DND-41 (cell line): ENCODE measurements at regions not wholly inside any gene's neighbourhood (a gene's known extent, or its start where the extent isn't known, plus 50 kb on each side); places are given as distances from the start of the nearest gene placed in this dataset.

Experiments
- CTCF ChIP-seq: IDR thresholded peaks from 2 replicates; pipeline ENCODE4 v1.5.1; 2012; ENCODE audit warnings: borderline replicate concordance, low read length, moderate library complexity, mild to moderate bottlenecking; ENCODE audit not compliant: poor library complexity, severe bottlenecking; ENCODE audit errors: extremely low read depth
- EZH2 ChIP-seq: IDR thresholded peaks from 3 replicates; pipeline ENCODE4 v1.6.1; 2012; ENCODE audit warnings: borderline replicate concordance, low read depth, mild to moderate bottlenecking, moderate library complexity, low read length, inconsistent platforms; ENCODE audit not compliant: severe bottlenecking

DNA sequence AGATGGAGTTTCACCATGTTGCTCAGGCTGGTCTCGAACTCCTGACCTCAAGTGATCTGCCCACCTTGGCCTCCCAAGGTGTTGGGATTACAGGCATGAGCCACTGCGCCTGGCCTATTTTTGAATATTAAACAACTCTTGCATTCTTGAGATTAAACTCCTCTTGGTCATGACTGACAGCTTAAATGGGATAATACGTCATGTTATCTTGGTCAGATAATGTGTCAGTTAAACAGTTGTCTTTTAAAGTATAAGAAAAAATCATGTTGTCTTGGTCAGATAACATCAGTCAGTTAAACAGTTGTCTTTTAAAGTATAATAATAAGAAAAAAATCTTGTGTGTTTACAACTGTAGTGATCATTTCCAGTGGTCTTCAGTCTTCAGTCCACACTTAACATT lies 73.6 kb upstream of the SYPL1 start:
- TF ChIP-seq CTCF (no peak), EZH2 (no peak)
